ENCODE measurements at regions not wholly inside any gene's neighbourhood (a gene's known extent, or its start where the extent isn't known, plus 50 kb on each side); places are given as distances from the start of the nearest gene placed in this dataset.
"Not testable (repeated sequence)": the region's sequence is repeated elsewhere in the genome, so short reads cannot be mapped to it uniquely, and the experiment has no call there.

DNA sequence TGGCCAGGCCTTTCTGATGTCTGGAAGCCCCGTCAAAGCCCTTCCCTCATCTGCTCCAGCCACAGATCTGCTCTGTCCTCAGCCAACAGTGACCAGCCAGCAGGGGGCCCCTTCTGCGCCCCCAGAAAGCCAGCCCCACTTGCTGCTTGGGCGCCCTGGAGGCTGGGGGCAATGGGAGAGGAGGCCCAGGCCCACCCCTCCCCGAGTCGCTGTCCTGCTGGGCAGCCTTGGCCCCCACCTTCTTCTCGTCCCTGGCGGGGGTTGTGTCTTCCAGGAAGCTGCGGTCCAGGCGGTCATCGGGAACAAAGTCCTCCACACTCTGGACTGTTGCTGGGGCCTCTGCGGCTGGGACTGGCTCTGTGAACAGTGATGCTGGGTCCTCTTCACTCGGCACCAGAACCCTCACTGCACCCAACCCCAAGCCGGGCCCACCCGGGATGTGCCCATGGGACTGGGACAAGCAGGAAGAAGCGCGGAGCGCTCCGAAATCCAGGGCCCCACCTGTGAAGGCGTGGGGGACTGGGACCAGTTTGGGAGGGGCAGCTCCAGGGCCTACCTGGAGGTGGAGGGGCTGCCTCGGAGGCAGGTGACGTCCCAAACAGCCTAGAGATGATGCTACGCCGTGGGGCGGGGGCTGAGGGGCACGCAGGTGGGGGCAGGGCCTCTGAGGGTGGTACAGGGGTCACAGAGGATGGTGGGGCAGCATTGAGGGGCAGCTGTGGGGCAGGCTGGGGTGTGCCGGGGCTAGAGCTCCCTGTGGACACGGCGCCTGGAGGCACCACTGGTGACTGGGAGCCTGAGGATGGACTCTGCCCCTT is 257.6 kb downstream of the ANKRD30B start:
- TF ChIP-seq, protein P1, sequence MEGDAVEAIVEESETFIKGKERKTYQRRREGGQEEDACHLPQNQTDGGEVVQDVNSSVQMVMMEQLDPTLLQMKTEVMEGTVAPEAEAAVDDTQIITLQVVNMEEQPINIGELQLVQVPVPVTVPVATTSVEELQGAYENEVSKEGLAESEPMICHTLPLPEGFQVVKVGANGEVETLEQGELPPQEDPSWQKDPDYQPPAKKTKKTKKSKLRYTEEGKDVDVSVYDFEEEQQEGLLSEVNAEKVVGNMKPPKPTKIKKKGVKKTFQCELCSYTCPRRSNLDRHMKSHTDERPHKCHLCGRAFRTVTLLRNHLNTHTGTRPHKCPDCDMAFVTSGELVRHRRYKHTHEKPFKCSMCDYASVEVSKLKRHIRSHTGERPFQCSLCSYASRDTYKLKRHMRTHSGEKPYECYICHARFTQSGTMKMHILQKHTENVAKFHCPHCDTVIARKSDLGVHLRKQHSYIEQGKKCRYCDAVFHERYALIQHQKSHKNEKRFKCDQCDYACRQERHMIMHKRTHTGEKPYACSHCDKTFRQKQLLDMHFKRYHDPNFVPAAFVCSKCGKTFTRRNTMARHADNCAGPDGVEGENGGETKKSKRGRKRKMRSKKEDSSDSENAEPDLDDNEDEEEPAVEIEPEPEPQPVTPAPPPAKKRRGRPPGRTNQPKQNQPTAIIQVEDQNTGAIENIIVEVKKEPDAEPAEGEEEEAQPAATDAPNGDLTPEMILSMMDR (IDR thresholded peaks at IDR 0.05): no peak
- no peak overlapping the region for H3K4me3 ChIP-seq
- H3K4me1 ChIP-seq (ENCODE audit: low read depth): no peaks in the 10 kb centered on the region
- ATAC-seq: no peak
- intact Hi-C loops (cut with DNase I, micrococcal nuclease): no loop called here
- no peaks in the 10 kb centered on the region for H3K36me3 ChIP-seq (ENCODE audit: low read depth)
- DNase-seq: no peak
- no peaks in the 10 kb centered on the region for H3K9me3 ChIP-seq

DNA sequence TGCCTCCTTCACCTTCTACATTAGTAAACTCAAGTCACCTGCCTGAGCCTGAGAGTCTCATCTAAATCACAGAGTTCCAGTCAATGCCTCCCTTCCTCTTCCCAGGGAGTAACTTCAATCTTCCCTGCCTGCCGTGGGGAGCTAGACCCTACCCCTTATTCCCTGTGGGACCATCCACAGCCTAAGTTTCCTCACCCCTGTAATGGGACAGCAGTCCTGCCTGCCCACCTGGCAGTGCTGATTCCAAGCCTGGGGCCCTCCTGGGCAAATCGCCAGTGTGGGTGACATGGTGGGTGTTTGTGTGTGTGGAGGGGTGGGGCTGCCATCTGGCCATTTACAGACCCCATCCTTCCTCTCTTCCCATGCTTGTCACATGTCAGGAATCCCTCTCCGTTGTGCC is 258.6 kb downstream of the ANKRD30B start:
- DNase-seq; ATAC-seq; intact Hi-C loops (cut with DNase I, micrococcal nuclease): not testable (repeated sequence)

DNA sequence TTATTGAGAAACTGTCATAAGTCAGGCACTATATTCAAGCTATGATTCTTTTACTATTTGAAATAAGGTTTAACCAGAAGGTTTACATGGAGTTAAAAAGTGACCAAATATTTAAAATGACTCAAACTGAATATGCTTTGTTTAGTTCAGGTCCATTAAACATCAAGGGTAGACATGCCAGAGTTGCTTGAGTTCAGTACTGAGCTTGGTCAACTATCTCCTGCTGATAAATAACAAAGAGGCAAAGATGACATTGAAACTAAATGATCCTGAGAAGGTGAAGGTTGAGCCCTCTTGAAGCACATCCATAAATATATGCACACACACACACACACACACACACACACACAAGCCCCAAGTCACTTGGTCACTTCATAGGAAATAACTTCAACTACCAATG is 278.1 kb downstream of the ANKRD30B start:
- H3K36me3 ChIP-seq (ENCODE audit: low read depth); H3K4me3 ChIP-seq; H3K4me1 ChIP-seq (ENCODE audit: low read depth); H3K9me3 ChIP-seq; intact Hi-C loops (cut with DNase I, micrococcal nuclease); ATAC-seq; DNase-seq: not testable (repeated sequence)

More for the DNA sequence above, 258.6 kb downstream of the ANKRD30B start:
- not testable (repeated sequence) for H3K4me1 ChIP-seq (ENCODE audit: low read depth); H3K9me3 ChIP-seq; H3K4me3 ChIP-seq; H3K36me3 ChIP-seq (ENCODE audit: low read depth)

DNA sequence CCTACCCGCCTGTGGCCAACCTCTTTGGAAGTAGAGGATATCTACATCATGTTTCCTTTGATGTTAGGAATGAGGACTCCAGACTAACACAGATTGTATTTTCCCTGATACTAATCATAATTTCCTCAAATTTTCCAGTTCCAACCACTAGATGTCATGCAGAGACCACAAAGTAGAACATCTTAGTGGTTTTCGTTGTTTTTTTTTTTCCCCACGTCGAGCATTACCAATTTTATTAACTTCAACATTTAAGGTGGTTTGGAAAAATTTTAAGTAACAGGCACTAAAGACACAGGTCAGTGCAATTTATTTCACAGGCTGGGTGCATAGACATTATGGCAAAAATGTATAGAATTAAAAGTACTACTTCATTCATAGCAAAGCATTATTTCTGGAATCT is 280.1 kb downstream of the ANKRD30B start:
- H3K4me3 ChIP-seq; H3K9me3 ChIP-seq; ATAC-seq; intact Hi-C loops (cut with DNase I, micrococcal nuclease); H3K4me1 ChIP-seq (ENCODE audit: low read depth); H3K36me3 ChIP-seq (ENCODE audit: low read depth); DNase-seq: not testable (repeated sequence)

DNA sequence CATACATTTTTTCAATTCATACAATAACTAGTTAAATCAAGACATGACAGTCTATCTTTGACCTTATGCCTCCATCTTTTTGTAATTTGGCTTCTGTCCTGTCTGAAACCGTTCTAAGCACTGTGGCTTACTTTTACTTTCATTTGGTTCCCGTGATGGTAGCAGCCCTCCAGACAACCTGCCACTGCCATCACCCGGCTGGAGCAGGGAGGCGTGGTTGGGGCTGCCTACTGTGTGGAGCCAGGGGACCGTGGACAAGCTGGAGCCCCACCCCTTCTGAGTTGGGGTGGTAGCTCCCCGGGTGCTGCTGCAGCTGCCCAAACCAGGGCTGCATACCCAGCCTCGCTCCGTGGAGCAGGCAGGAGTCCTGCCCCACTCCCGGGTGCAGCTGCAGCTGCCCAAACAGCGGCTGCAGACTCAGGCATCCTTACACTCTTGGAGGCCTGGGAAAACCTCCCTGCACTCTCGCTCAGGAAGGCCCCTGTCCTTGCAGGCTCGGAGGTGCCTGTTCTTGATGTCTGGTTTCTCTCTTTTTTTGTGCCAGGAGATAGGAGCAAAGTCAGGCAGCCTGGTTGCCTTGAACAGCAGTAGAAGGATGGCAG is 312.4 kb downstream of the ANKRD30B start:
- H3K4me3 ChIP-seq; H3K36me3 ChIP-seq (ENCODE audit: low read depth); DNase-seq; intact Hi-C loops (cut with DNase I, micrococcal nuclease); H3K4me1 ChIP-seq (ENCODE audit: low read depth); H3K9me3 ChIP-seq; ATAC-seq: not testable (repeated sequence)

DNA sequence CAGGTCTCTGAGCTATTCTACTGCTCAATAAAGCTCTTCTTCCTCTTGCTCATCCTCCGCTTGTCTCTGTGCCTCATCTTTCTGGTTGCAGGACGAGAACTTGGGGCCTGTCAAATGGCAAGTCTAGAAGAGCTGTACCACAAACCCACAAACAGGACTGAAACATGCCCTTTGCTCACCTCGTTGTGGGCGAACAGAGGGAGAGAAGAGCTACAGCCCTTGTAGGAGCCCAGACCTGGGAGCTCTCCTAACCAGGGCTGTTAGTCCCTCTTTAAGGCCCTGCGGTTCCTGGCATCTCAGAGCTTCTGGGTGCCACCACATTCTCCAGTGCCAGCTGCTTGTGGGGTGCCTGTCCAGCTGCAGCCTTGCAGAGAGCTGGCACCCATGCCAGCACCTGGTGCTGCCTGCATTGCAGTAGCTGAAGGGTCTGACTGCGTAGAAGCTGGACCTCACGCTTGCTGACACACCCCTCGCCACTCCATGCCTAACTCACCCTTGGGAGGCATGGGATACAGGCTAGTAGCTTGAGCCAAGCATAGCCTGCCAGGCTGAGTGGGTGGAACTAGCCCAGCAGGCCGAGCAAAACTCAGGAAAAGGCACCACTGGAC is 313.4 kb downstream of the ANKRD30B start:
- DNase-seq; H3K4me1 ChIP-seq (ENCODE audit: low read depth); H3K36me3 ChIP-seq (ENCODE audit: low read depth); intact Hi-C loops (cut with DNase I, micrococcal nuclease); H3K4me3 ChIP-seq; ATAC-seq; H3K9me3 ChIP-seq: not testable (repeated sequence)

DNA sequence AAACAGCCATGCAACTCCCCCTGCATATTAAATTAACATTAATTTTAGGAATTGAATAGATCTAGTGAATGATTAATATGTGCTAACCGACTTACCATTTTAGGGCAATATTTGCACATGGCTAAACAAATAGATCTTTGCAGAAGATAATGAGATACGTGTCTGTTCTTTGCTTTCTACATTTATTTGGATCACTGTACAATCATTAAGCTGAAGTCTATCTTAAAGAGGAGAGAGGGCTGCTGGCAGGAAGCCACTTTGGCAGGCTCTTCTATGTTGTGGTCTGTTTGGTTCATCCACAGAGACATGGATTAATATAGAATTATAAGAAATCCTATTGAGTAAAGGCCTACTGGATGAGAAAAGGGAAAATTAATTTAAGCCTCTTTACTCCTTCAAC is 318.5 kb downstream of the ANKRD30B start:
- H3K9me3 ChIP-seq; H3K4me3 ChIP-seq; H3K36me3 ChIP-seq (ENCODE audit: low read depth); intact Hi-C loops (cut with DNase I, micrococcal nuclease); DNase-seq; H3K4me1 ChIP-seq (ENCODE audit: low read depth): not testable (repeated sequence)
- peak; percentile 49 for ATAC-seq

DNA sequence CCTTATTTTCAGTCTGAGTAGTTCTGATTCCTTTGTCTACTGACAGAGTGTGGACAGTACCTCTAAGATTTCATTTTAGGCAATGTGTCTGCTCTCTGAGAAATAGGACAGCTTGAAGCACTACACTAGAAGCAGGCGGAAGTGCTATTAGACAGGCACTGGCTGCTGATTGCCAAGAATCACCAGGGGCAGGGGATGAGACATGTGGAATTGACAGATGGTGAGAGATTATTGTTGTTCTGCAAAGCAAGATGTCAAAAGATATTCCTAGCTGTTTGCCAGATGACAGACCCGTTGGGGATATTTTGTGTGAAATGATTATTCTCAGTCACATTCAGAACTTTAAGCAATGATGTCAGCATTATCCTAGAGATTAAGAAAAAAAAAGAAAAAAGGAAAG is 323.3 kb downstream of the ANKRD30B start:
- intact Hi-C loops (cut with DNase I, micrococcal nuclease); H3K4me3 ChIP-seq; DNase-seq; H3K36me3 ChIP-seq (ENCODE audit: low read depth); ATAC-seq; H3K9me3 ChIP-seq; H3K4me1 ChIP-seq (ENCODE audit: low read depth): not testable (repeated sequence)

Data from mucosa of descending colon (tissue), 3 donors.